Mesenchymal stem cell (in vitro differentiated cells and primary cell): ENCODE measurements at regions not wholly inside any gene's neighbourhood (a gene's known extent, or its start where the extent isn't known, plus 50 kb on each side); places are given as distances from the start of the nearest gene placed in this dataset.

Source experiments
- DNase-seq: peaks from one replicate; pipeline ENCODE4 v3.0.0-alpha.2; 2013
- H2AFZ ChIP-seq: one replicate; pipeline ENCODE4 v1.6.1; 2013; ENCODE audit warnings: low read depth, mild to moderate bottlenecking, control low read depth, inconsistent platforms, low read length, moderate library complexity
- H2AK5ac ChIP-seq: 2 replicates; pipeline ENCODE4 v1.6.1; 2013; ENCODE audit warnings: low read length, moderate library complexity, mild to moderate bottlenecking, inconsistent platforms; ENCODE audit not compliant: severe bottlenecking
- H2BK120ac ChIP-seq: one replicate; pipeline ENCODE4 v1.6.1; 2013; ENCODE audit warnings: low read depth, mild to moderate bottlenecking, inconsistent platforms, low read length, moderate library complexity
- H2BK12ac ChIP-seq, 2 experiments: one replicate each; pipeline ENCODE4 v1.6.1; 2013; ENCODE audit warnings: inconsistent platforms in 2 of 2, low read length in 2 of 2, mild to moderate bottlenecking in 2 of 2, moderate library complexity in 2 of 2, control low read depth in 1 of 2
- H2BK15ac ChIP-seq: one replicate; pipeline ENCODE4 v1.6.1; 2013; ENCODE audit warnings: mild to moderate bottlenecking, low read depth, inconsistent platforms; ENCODE audit not compliant: poor library complexity, severe bottlenecking
- H2BK5ac ChIP-seq: 2 replicates; pipeline ENCODE4 v1.6.1; 2013; ENCODE audit warnings: low read depth, mild to moderate bottlenecking, low read length, control low read depth, inconsistent platforms; ENCODE audit not compliant: poor library complexity, severe bottlenecking
- H3K14ac ChIP-seq, 2 experiments: one replicate each; pipeline ENCODE4 v1.6.1; 2013; ENCODE audit warnings: inconsistent platforms in 2 of 2, low read length in 2 of 2, control low read depth in 1 of 2, mild to moderate bottlenecking in 1 of 2, moderate library complexity in 1 of 2
- H3K18ac ChIP-seq, 2 experiments: one replicate each; pipeline ENCODE4 v1.6.1; 2013; ENCODE audit warnings: inconsistent platforms in 2 of 2, low read length in 2 of 2, control low read depth in 1 of 2, low read depth in 1 of 2, mild to moderate bottlenecking in 1 of 2
- H3K23ac ChIP-seq, 2 experiments: one replicate each; pipeline ENCODE4 v1.6.1; 2013; ENCODE audit warnings: inconsistent platforms in 2 of 2, low read length in 2 of 2, mild to moderate bottlenecking in 2 of 2, moderate library complexity in 2 of 2, control low read depth in 1 of 2
- H3K27ac ChIP-seq: 2 replicates; pipeline ENCODE4 v1.5.1; 2013; ENCODE audit warnings: mild to moderate bottlenecking, moderate library complexity, low read length, control low read depth, inconsistent platforms; ENCODE audit not compliant: poor library complexity, severe bottlenecking
- H3K27me3 ChIP-seq, 2 experiments: 2 replicates each; pipeline versions ENCODE4 v1.6.1 to v1.7.0; 2013; ENCODE audit warnings: low read length in 2 of 2, mild to moderate bottlenecking in 2 of 2, moderate library complexity in 2 of 2, control low read depth in 1 of 2, inconsistent platforms in 1 of 2; ENCODE audit not compliant: control insufficient read depth in 1 of 2, insufficient read depth in 1 of 2
- H3K36me3 ChIP-seq, 2 experiments: 2 replicates each; pipeline versions ENCODE4 v1.6.1 to v1.7.0; 2013; ENCODE audit warnings: low read length in 2 of 2, control low read depth in 1 of 2, inconsistent platforms in 1 of 2, low read depth in 1 of 2, mild to moderate bottlenecking in 1 of 2; ENCODE audit not compliant: insufficient read depth in 2 of 2, control insufficient read depth in 1 of 2
- H3K4ac ChIP-seq, 2 experiments: one replicate each; pipeline ENCODE4 v1.6.1; 2013; ENCODE audit warnings: inconsistent platforms in 2 of 2, low read length in 2 of 2, mild to moderate bottlenecking in 2 of 2, moderate library complexity in 2 of 2, control low read depth in 1 of 2, low read depth in 1 of 2
- H3K4me1 ChIP-seq: 2 replicates; pipeline ENCODE4 v1.6.1; 2013; ENCODE audit warnings: low read depth, low read length, control low read depth; ENCODE audit not compliant: control insufficient read depth, insufficient read depth
- H3K4me2 ChIP-seq: 2 replicates; pipeline ENCODE4 v1.6.1; 2013; ENCODE audit warnings: low read length, mild to moderate bottlenecking, inconsistent platforms; ENCODE audit not compliant: poor library complexity, severe bottlenecking
- H3K4me3 ChIP-seq, 2 experiments: 2 replicates each; pipeline versions ENCODE4 v1.5.1 to v1.7.0; 2013; ENCODE audit warnings: low read length in 2 of 2, mild to moderate bottlenecking in 2 of 2, control low read depth in 1 of 2, low read depth in 1 of 2; ENCODE audit not compliant: insufficient read depth in 1 of 2
- H3K79me1 ChIP-seq: replicated peaks from 2 replicates; pipeline ENCODE4 v1.6.1; 2013; ENCODE audit warnings: mild to moderate bottlenecking, control low read depth, low read length, inconsistent platforms; ENCODE audit not compliant: poor library complexity, severe bottlenecking
- H3K9ac ChIP-seq: 2 replicates; pipeline ENCODE4 v1.7.0; 2013; ENCODE audit warnings: mild to moderate bottlenecking, low read length, moderate library complexity
- H3K9me3 ChIP-seq: 2 replicates; pipeline ENCODE4 v1.7.0; 2013; ENCODE audit warnings: mild to moderate bottlenecking, low read length; ENCODE audit not compliant: control insufficient read depth
- H4K8ac ChIP-seq: one replicate; pipeline ENCODE4 v1.6.1; 2013; ENCODE audit warnings: inconsistent platforms, mild to moderate bottlenecking, low read length, moderate library complexity
- H4K91ac ChIP-seq: one replicate; pipeline ENCODE4 v1.6.1; 2013; ENCODE audit warnings: mild to moderate bottlenecking, low read length, inconsistent platforms
- WGBS: methylation state at CpG from one replicate; pipeline ENCODE4 v1.1.7; 2013; ENCODE audit warnings: mixed read lengths; 5-methylcytosine and 5-hydroxymethylcytosine counted together

DNA sequence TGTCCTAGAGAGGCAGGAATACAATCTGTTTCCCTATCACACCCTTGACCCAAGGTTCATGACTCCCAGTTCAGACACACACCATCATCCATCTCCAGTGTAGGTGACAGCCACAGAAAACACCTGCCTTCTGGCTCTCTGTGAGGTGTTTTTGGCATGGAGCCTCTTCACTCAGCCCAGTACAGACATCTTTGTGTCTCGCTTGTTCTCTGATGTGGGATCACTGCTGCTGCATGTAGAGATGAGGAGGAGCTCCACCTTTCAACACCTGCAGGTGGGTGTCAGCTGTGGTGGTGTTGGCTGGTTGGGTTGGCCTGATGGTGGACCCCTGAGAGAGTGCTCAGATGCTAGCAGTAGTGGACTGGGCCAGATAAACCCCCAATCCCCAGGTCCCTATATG, 916.7 kb upstream of the B3GALT2 start:
- Histone ChIP-seq H3K79me1 (no peaks in the 10 kb centered on the region), H2AFZ (no peak overlapping the region), H3K4me1 (no peaks in the 10 kb centered on the region), H4K91ac (no peak overlapping the region), H4K8ac (no peak overlapping the region), H2BK120ac (no peak overlapping the region), H3K9ac (no peak overlapping the region), H3K27ac (no peak overlapping the region), H3K9me3 (no peaks in the 10 kb centered on the region), H3K36me3 (no peaks in the 10 kb centered on the region), H2AK5ac (no peak overlapping the region), H3K4ac (no peak overlapping the region), H2BK15ac (no peak overlapping the region), H2BK5ac (no peak overlapping the region), H3K4me3 (no peak overlapping the region), H3K27me3 (no peaks in the 10 kb centered on the region), H3K14ac (no peak overlapping the region), H3K23ac (no peak overlapping the region), H3K18ac (no peak overlapping the region), H3K4me2 (no peak overlapping the region), H2BK12ac (no peak overlapping the region)
- 72% methylated on average over 1 of the region's 1 CpG for WGBS
- DNase-seq, result no peak

GRCh38 chr1:194102607-194103006, 916.2 kb upstream of the B3GALT2 start:
- Histone ChIP-seq H3K4me1 (no peaks in the 10 kb centered on the region), H2BK5ac (no peak overlapping the region), H3K9ac (no peak overlapping the region), H2BK12ac (no peak overlapping the region), H2AFZ (no peak overlapping the region), H3K27me3 (no peaks in the 10 kb centered on the region), H3K4me3 (no peak overlapping the region), H3K79me1 (no peaks in the 10 kb centered on the region), H3K4me2 (no peak overlapping the region), H3K36me3 (no peaks in the 10 kb centered on the region), H3K14ac (no peak overlapping the region), H2AK5ac (no peak overlapping the region), H3K27ac (no peak overlapping the region), H4K8ac (no peak overlapping the region), H2BK120ac (no peak overlapping the region), H3K4ac (no peak overlapping the region), H3K9me3 (no peaks in the 10 kb centered on the region), H2BK15ac (no peak overlapping the region), H4K91ac (no peak overlapping the region), H3K23ac (no peak overlapping the region), H3K18ac (no peak overlapping the region)
- 70% methylated on average over 2 of the region's 2 CpGs for WGBS
- no peak for DNase-seq

DNA sequence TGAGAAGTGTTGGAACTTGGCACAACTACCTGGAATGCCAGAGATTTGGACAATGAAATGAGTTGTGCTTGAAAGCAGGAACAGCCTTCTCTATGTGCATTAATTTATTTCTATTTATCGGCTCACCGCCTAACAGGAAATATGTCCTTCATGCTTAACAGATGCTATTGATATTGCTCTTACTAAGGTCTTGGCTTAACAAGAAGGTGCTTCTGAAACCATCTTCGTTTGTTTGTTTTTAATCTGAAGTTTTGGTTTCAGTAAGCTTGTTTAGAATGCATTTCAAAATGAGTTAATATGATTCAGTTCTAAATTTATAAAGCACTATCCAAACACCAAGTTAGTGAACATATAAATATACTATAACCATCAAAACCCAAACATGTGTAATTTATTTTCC, 898.3 kb upstream of the B3GALT2 start:
- H3K27ac ChIP-seq, result no peak overlapping the region
- no peaks in the 10 kb centered on the region for H3K4me1 ChIP-seq
- no peak overlapping the region for H2BK5ac ChIP-seq
- H3K18ac ChIP-seq, result no peak overlapping the region
- 100% methylated on average over 2 of the region's 3 CpGs for WGBS
- H2AFZ ChIP-seq, result no peak overlapping the region
- H3K4ac ChIP-seq, result no peak overlapping the region
- no peak overlapping the region for H2BK120ac ChIP-seq
- no peak overlapping the region for H2AK5ac ChIP-seq
- no peaks in the 10 kb centered on the region for H3K79me1 ChIP-seq
- no peaks in the 10 kb centered on the region for H3K27me3 ChIP-seq
- H3K23ac ChIP-seq, result no peak overlapping the region
- no peaks in the 10 kb centered on the region for H3K36me3 ChIP-seq
- H4K91ac ChIP-seq, result no peak overlapping the region
- H2BK12ac ChIP-seq, result no peak overlapping the region
- H3K9me3 ChIP-seq, result peaks cover 1% of the 10 kb centered on the region
- H4K8ac ChIP-seq, result no peak overlapping the region
- H3K14ac ChIP-seq, result no peak overlapping the region
- H3K4me2 ChIP-seq, result no peak overlapping the region
- H3K4me3 ChIP-seq, result no peak overlapping the region
- H3K9ac ChIP-seq, result no peak overlapping the region
- no peak for DNase-seq
- no peak overlapping the region for H2BK15ac ChIP-seq

DNA sequence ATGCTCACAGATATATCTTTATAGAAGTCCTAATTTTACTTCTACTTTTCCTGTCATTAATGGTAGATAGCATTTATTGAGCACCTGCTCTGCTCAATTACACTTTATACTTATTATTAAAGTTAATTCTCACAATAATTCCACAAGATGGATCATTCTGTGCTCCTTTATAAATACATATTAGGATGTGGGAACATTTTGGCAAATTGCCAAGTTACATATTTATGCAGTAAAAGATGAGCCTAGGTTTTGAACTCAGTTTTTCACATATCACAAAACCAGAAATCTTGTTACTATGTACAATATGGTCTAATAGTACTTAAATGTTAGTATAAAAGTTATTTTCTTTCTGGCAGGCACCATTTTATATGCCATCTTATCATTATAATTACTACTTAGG, 895.0 kb upstream of the B3GALT2 start:
- Histone ChIP-seq H3K9ac (no peak overlapping the region), H4K91ac (no peak overlapping the region), H2BK120ac (no peak overlapping the region), H2BK12ac (no peak overlapping the region), H3K79me1 (no peaks in the 10 kb centered on the region), H3K18ac (no peak overlapping the region), H3K4me2 (no peak overlapping the region), H3K4me3 (no peak overlapping the region), H3K27me3 (no peaks in the 10 kb centered on the region), H2BK15ac (no peak overlapping the region), H3K23ac (no peak overlapping the region), H3K36me3 (no peaks in the 10 kb centered on the region), H3K4me1 (no peaks in the 10 kb centered on the region), H2AFZ (no peak overlapping the region), H3K27ac (no peak overlapping the region), H3K4ac (no peak overlapping the region), H3K9me3 (peaks cover 9% of the 10 kb centered on the region), H2AK5ac (no peak overlapping the region), H4K8ac (no peak overlapping the region), H2BK5ac (no peak overlapping the region), H3K14ac (no peak overlapping the region)
- DNase-seq, result no peak
